Stimulated activated naive CD4-positive, alpha-beta T cell treated with Interleukin-2 at 50 U/mL for 16 hours (primary cell): ENCODE measurements at regions not wholly inside any gene's neighbourhood (a gene's known extent, or its start where the extent isn't known, plus 50 kb on each side); places are given as distances from the start of the nearest gene placed in this dataset.

ENCODE experiments used
- DNase-seq: peaks from one replicate; lab custom pipeline; 2025; lab: John Stamatoyannopoulos, UW

GRCh38 chr2:205902041-205902899, 183.7 kb downstream of the INO80D start:
- no peak for DNase-seq

GRCh38 chr2:205901491-205901890, 184.5 kb downstream of the INO80D start:
- no peak for DNase-seq

- DNase-seq: no peak
Measured at GRCh38 chr2:205898744-205899143, 187.2 kb downstream of the INO80D start.

- DNase-seq: no peak
Measured at GRCh38 chr2:205895981-205896655, 189.9 kb downstream of the INO80D start.

- no peak for DNase-seq
Measured at GRCh38 chr2:205892665-205893259, 193.2 kb downstream of the INO80D start.

- DNase-seq: no peak
Measured at GRCh38 chr2:205892251-205892655, 193.7 kb downstream of the INO80D start.

GRCh38 chr2:205889114-205889513, 196.9 kb downstream of the INO80D start:
- no peak for DNase-seq

- DNase-seq: no peak
Measured at GRCh38 chr2:205887637-205888036, 198.3 kb downstream of the INO80D start.

- DNase-seq: peak; percentile 7
Measured at GRCh38 chr2:205885492-205886099, 200.4 kb downstream of the INO80D start.

- DNase-seq: no peak
Measured at GRCh38 chr2:205883965-205884364, 201.7 kb downstream of the NRP2 start.

- no peak for DNase-seq
Measured at GRCh38 chr2:205882806-205883425, 200.6 kb downstream of the NRP2 start.

GRCh38 chr2:205880048-205880447, 197.7 kb downstream of the NRP2 start:
- no peak for DNase-seq

- no peak for DNase-seq
Measured at GRCh38 chr2:205878999-205879762, 196.9 kb downstream of the NRP2 start.

GRCh38 chr2:205877496-205877895, 195.2 kb downstream of the NRP2 start:
- no peak for DNase-seq

GRCh38 chr2:205876127-205876526, 193.8 kb downstream of the NRP2 start:
- no peak for DNase-seq

- DNase-seq: no peak
Measured at GRCh38 chr2:205872716-205873115, 190.4 kb downstream of the NRP2 start.

- no peak for DNase-seq
Measured at GRCh38 chr2:205869439-205869838, 187.1 kb downstream of the NRP2 start.

GRCh38 chr2:205868773-205869333, 186.6 kb downstream of the NRP2 start:
- DNase-seq: no peak

- no peak for DNase-seq
Measured at GRCh38 chr2:205868053-205868452, 185.8 kb downstream of the NRP2 start.

GRCh38 chr2:205867371-205867770, 185.1 kb downstream of the NRP2 start:
- DNase-seq: no peak

GRCh38 chr2:205865905-205866441, 183.7 kb downstream of the NRP2 start:
- DNase-seq: no peak
